Keratinocyte (primary cell): ENCODE measurements at regions not wholly inside any gene's neighbourhood (a gene's known extent, or its start where the extent isn't known, plus 50 kb on each side); places are given as distances from the start of the nearest gene placed in this dataset.

Experiments used
- EZH2 ChIP-seq: IDR thresholded peaks from one replicate; pipeline ENCODE4 v1.6.1; 2012; ENCODE audit warnings: inconsistent platforms, mild to moderate bottlenecking, low read length, moderate library complexity
- TF ChIP-seq, protein P1 (sequence below), 3 experiments: IDR thresholded peaks in 1 of 3; conservative IDR thresholded peaks in 1 of 3; optimal IDR thresholded peaks in 1 of 3; 2 replicates in 2 of 3; 3 replicates in 1 of 3; pipeline versions ENCODE3 to v1.5.1; 2011; ENCODE audit warnings: low read length in 3 of 3, mild to moderate bottlenecking in 3 of 3, moderate library complexity in 2 of 3, control low read depth in 1 of 3, inconsistent platforms in 1 of 3; ENCODE audit not compliant: insufficient read depth in 2 of 3; ENCODE audit errors: extremely low read depth in 1 of 3

DNA sequence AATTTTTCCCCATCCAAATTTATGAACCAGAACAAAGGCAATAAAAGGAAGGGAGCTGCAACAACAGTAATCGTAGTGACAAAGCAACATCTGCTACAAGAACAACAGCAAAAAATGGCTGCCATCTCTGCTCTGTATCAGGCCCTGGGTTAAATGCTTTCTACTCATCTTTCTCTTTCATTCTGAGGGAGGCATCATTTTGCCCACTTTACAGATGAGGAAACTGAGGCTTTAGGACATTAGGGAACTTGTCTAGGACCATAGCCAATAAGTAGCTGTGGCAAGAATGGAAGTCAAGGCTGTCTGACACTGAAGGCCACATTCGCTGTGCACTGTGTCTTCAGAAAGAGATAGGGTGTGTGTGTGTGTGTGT, 192.4 kb upstream of the NUDT4 start:
- no peak for TF ChIP-seq EZH2
- TF ChIP-seq, protein P1, sequence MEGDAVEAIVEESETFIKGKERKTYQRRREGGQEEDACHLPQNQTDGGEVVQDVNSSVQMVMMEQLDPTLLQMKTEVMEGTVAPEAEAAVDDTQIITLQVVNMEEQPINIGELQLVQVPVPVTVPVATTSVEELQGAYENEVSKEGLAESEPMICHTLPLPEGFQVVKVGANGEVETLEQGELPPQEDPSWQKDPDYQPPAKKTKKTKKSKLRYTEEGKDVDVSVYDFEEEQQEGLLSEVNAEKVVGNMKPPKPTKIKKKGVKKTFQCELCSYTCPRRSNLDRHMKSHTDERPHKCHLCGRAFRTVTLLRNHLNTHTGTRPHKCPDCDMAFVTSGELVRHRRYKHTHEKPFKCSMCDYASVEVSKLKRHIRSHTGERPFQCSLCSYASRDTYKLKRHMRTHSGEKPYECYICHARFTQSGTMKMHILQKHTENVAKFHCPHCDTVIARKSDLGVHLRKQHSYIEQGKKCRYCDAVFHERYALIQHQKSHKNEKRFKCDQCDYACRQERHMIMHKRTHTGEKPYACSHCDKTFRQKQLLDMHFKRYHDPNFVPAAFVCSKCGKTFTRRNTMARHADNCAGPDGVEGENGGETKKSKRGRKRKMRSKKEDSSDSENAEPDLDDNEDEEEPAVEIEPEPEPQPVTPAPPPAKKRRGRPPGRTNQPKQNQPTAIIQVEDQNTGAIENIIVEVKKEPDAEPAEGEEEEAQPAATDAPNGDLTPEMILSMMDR (optimal IDR thresholded peaks at IDR 0.05 in 1 of 3, IDR thresholded peaks at IDR 0.05 in 1 of 3, conservative IDR thresholded peaks at IDR 0.05 in 1 of 3; ENCODE audit: extremely low read depth in 1 of 3, insufficient read depth in 2 of 3, low read length in 3 of 3), result no peak
